ENCODE measurements at regions not wholly inside any gene's neighbourhood (a gene's known extent, or its start where the extent isn't known, plus 50 kb on each side); places are given as distances from the start of the nearest gene placed in this dataset.

DNA sequence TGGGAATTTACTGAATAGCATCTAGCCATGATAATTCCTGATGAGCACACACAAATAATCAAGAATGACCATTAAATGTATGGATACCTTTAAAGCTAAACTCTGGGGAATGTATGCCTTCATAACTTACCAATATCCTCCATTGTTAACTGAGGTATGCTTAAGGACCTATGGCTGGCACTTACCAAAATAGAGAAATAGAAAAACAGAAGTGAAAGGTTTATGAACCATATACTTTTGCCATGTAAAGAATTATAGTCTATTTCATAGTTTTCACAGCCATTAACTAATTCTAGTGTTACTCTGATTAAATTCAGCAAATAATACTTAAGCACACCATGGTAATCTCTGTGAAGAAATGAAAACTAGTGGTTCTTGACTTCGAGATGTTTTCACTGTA lies 1360.6 kb upstream of the LRRTM3 start:
- ATAC-seq (no peak), DNase-seq (ENCODE audit: low spot score) (no peak), FAIRE-seq (no peak)
- H4K20me1 ChIP-seq (ENCODE audit: insufficient read depth, low read length) = no peaks in the 10 kb centered on the region
- no peak overlapping the region for H3K9ac ChIP-seq (ENCODE audit: insufficient read depth, low read depth, low read length)
- no TSS peak for BruUV-seq (replicated peaks)
- H3K79me2 ChIP-seq (ENCODE audit: insufficient read depth, low read length) = no peaks in the 10 kb centered on the region
- H3K36me3 ChIP-seq (replicated peaks in 1 of 2; ENCODE audit: control insufficient read depth in 1 of 2, insufficient read depth in 2 of 2, low read length in 2 of 2) = no peaks in the 10 kb centered on the region
- POLR2A ChIA-PET = no interaction called here
- intact Hi-C loops (cut with micrococcal nuclease; ENCODE audit: unreplicated experiment) (no loop called here), in situ Hi-C loops (cut with HindIII; ENCODE audit: extremely low pct_ligation_motif_present, low pct_unique_long_range_greater_than_20kb) (no loop called here)
- no peaks in the 10 kb centered on the region for H3K4me1 ChIP-seq (ENCODE audit: insufficient read depth, low read length)
- no peak for TF ChIP-seq ZNF670 (CRISPR knock-in tag; IDR thresholded peaks at IDR 0.05; ENCODE audit: borderline replicate concordance)
- TF ChIP-seq ATF4 (CRISPR knock-in tag; IDR thresholded peaks at IDR 0.05) = no peak
- TF ChIP-seq PAX8 (CRISPR knock-in tag; IDR thresholded peaks at IDR 0.05; ENCODE audit: borderline replicate concordance) = no peak
- no peak for TF ChIP-seq HCFC1 (IDR thresholded peaks at IDR 0.05; ENCODE audit: low read depth, low read length)
- TF ChIP-seq ZNF251 (CRISPR knock-in tag; IDR thresholded peaks at IDR 0.05) = no peak
- no peak for TF ChIP-seq ZNF224 (CRISPR knock-in tag; IDR thresholded peaks at IDR 0.05)
- no peak for TF ChIP-seq NR2F2 (IDR thresholded peaks at IDR 0.05; ENCODE audit: borderline replicate concordance, low read depth)
- no peak for TF ChIP-seq ZNF383 (CRISPR knock-in tag; IDR thresholded peaks at IDR 0.05; ENCODE audit: borderline replicate concordance)
- TF ChIP-seq, protein P1, sequence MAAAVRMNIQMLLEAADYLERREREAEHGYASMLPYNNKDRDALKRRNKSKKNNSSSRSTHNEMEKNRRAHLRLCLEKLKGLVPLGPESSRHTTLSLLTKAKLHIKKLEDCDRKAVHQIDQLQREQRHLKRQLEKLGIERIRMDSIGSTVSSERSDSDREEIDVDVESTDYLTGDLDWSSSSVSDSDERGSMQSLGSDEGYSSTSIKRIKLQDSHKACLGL (CRISPR knock-in tag; IDR thresholded peaks at IDR 0.05) = no peak
- H3K9me3 ChIP-seq (ENCODE audit: low read length) = no peaks in the 10 kb centered on the region
- H3K4me3 ChIP-seq (replicated peaks in 1 of 3; ENCODE audit: insufficient read depth in 1 of 3, low read depth in 2 of 3, low read length in 3 of 3) = no peak overlapping the region
- no peaks in the 10 kb centered on the region; a peak in 1 of 5 replicates for H3K27me3 ChIP-seq (ENCODE audit: control insufficient read depth in 1 of 2, insufficient read depth in 2 of 2, low read length in 2 of 2)
- no peak overlapping the region for H3K27ac ChIP-seq (ENCODE audit: extremely low read length, insufficient read depth, low read length)
- CTCF ChIA-PET (ENCODE audit: low intra/inter-chr PET ratio, low total read pairs) = no interaction called here
- no peak overlapping the region for H2AFZ ChIP-seq (ENCODE audit: low read length)
- WGBS (ENCODE audit: low lambda C conversion rate) = 0% methylated on average over 1 of the region's 1 CpG
- no peak overlapping the region for H3K4me2 ChIP-seq (ENCODE audit: low read depth, low read length)

Measured in HepG2 (cell line).